PFSK-1 (cell line): ENCODE measurements at regions not wholly inside any gene's neighbourhood (a gene's known extent, or its start where the extent isn't known, plus 50 kb on each side); places are given as distances from the start of the nearest gene placed in this dataset.

ENCODE experiments used
- FOXP2 ChIP-seq: optimal IDR thresholded peaks from 2 replicates; pipeline ENCODE3; 2011; ENCODE audit warnings: borderline replicate concordance, control low read depth, inconsistent platforms; ENCODE audit not compliant: insufficient read depth; ENCODE audit errors: extremely low read length, extremely low read depth
- POLR2AphosphoS5 ChIP-seq: IDR thresholded peaks from 2 replicates; pipeline ENCODE4 v1.6.1; 2012; ENCODE audit warnings: low read depth, mild to moderate bottlenecking, control low read depth, low read length, moderate library complexity
- REST ChIP-seq, 2 experiments: IDR thresholded peaks; 2 replicates each; pipeline versions ENCODE4 v1.6.1 to v1.8.0; 2011 to 2012; ENCODE audit warnings: low read depth in 2 of 2, low read length in 2 of 2, control low read depth in 1 of 2, inconsistent platforms in 1 of 2, mild to moderate bottlenecking in 1 of 2, moderate library complexity in 1 of 2; ENCODE audit not compliant: insufficient read depth in 1 of 2
- SIN3A ChIP-seq: IDR thresholded peaks from 2 replicates; pipeline ENCODE4 v1.6.1; 2012; ENCODE audit warnings: mild to moderate bottlenecking, low read length, moderate library complexity, borderline replicate concordance; ENCODE audit not compliant: insufficient read depth
- TAF1 ChIP-seq: IDR thresholded peaks from 2 replicates; pipeline ENCODE4 v1.6.1; 2012; ENCODE audit warnings: low read length, control low read depth, borderline replicate concordance; ENCODE audit not compliant: insufficient read depth

- TF ChIP-seq SIN3A: no peak
- TF ChIP-seq TAF1: no peak
- no peak for TF ChIP-seq POLR2AphosphoS5
- no peak for TF ChIP-seq FOXP2
- no peak for TF ChIP-seq REST (IDR thresholded peaks at IDR 0.05; ENCODE audit: insufficient read depth in 1 of 2, low read depth in 2 of 2, low read length in 2 of 2)
These were observed 307.8 kb downstream of the REEP3 start for GRCh38 chr10:63829020-63829419.

- TF ChIP-seq FOXP2 (no peak), SIN3A (no peak), POLR2AphosphoS5 (no peak), TAF1 (no peak), REST (IDR thresholded peaks at IDR 0.05; ENCODE audit: insufficient read depth in 1 of 2, low read depth in 2 of 2, low read length in 2 of 2) (no peak)
These were observed 308.5 kb downstream of the REEP3 start for GRCh38 chr10:63829573-63830149.

- TF ChIP-seq FOXP2 (no peak), SIN3A (no peak), POLR2AphosphoS5 (no peak), TAF1 (no peak), REST (IDR thresholded peaks at IDR 0.05; ENCODE audit: insufficient read depth in 1 of 2, low read depth in 2 of 2, low read length in 2 of 2) (no peak)
These were observed 311.5 kb downstream of the REEP3 start for GRCh38 chr10:63832686-63833085.

- no peak for TF ChIP-seq SIN3A
- TF ChIP-seq REST (IDR thresholded peaks at IDR 0.05; ENCODE audit: insufficient read depth in 1 of 2, low read depth in 2 of 2, low read length in 2 of 2): no peak
These were observed 312.3 kb downstream of the REEP3 start for GRCh38 chr10:63833411-63834060.
